NB4 (cell line): ENCODE measurements at regions not wholly inside any gene's neighbourhood (a gene's known extent, or its start where the extent isn't known, plus 50 kb on each side); places are given as distances from the start of the nearest gene placed in this dataset.

Experiments
- DNase-seq: peaks from one replicate; pipeline ENCODE4 v3.0.0; 2010; ENCODE audit warnings: low read depth
- H3K4me3 ChIP-seq: one replicate; pipeline ENCODE4 v1.5.1; 2011; ENCODE audit warnings: mild to moderate bottlenecking, low read depth, low read length, moderate library complexity
- MAX ChIP-seq: IDR thresholded peaks from 2 replicates; pipeline ENCODE4 v1.6.1; 2011; ENCODE audit warnings: low read depth, low read length
- MYC ChIP-seq: IDR thresholded peaks from 2 replicates; pipeline ENCODE4 v1.6.1; 2011; ENCODE audit warnings: low read depth, low read length
- POLR2A ChIP-seq: IDR thresholded peaks from 2 replicates; pipeline ENCODE4 v1.6.1; 2011; ENCODE audit warnings: mild to moderate bottlenecking; ENCODE audit not compliant: insufficient read length; ENCODE audit errors: extremely low read depth
- TF ChIP-seq, protein P1 (sequence below): IDR thresholded peaks from one replicate; pipeline ENCODE4 v1.5.1; 2012; ENCODE audit warnings: low read depth, low read length

DNA sequence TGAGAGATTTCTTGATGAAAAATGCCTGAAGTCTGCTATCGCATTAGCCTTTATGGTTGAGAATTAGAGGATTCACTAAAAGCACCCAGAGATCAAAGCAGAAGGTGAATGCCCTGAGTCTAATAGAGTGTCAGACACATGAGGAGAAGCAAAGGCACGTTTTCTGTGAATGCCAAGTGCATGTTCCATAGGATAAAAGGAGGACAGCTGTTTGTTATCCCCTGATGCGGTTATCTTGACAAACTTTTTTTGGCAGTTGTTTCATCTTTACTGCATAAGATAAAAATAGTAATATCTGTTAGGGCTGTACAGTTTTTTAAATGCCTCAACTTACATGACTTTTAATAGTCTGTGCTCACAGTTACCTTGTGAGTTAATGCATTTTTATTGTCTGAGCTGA, 65.3 kb upstream of the CD96 start:
- DNase-seq = no peak
- TF ChIP-seq POLR2A = no peak
- TF ChIP-seq MYC = no peak
- TF ChIP-seq MAX = no peak
- TF ChIP-seq, protein P1, sequence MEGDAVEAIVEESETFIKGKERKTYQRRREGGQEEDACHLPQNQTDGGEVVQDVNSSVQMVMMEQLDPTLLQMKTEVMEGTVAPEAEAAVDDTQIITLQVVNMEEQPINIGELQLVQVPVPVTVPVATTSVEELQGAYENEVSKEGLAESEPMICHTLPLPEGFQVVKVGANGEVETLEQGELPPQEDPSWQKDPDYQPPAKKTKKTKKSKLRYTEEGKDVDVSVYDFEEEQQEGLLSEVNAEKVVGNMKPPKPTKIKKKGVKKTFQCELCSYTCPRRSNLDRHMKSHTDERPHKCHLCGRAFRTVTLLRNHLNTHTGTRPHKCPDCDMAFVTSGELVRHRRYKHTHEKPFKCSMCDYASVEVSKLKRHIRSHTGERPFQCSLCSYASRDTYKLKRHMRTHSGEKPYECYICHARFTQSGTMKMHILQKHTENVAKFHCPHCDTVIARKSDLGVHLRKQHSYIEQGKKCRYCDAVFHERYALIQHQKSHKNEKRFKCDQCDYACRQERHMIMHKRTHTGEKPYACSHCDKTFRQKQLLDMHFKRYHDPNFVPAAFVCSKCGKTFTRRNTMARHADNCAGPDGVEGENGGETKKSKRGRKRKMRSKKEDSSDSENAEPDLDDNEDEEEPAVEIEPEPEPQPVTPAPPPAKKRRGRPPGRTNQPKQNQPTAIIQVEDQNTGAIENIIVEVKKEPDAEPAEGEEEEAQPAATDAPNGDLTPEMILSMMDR = no peak
- no peak overlapping the region for H3K4me3 ChIP-seq

- TF ChIP-seq MYC (no peak), POLR2A (no peak), MAX (no peak)
- TF ChIP-seq, protein P1 = no peak
- no peak overlapping the region for H3K4me3 ChIP-seq
- no peak for DNase-seq
Observed at GRCh38 chr3:111480091-111480490, 61.9 kb upstream of the CD96 start.

- TF ChIP-seq MAX (no peak), POLR2A (no peak), MYC (no peak)
- TF ChIP-seq, protein P1 = no peak
- DNase-seq = no peak
- H3K4me3 ChIP-seq = no peak overlapping the region
Observed at GRCh38 chr3:111481551-111481950, 60.4 kb upstream of the CD96 start.

- H3K4me3 ChIP-seq = no peak overlapping the region
- TF ChIP-seq POLR2A (no peak), MYC (no peak), MAX (no peak)
- TF ChIP-seq, protein P1 = no peak
- DNase-seq = no peak
Observed at GRCh38 chr3:111482574-111482973, 59.4 kb upstream of the CD96 start.

GRCh38 chr3:111485086-111485485, 56.9 kb upstream of the CD96 start:
- H3K4me3 ChIP-seq = no peak overlapping the region
- TF ChIP-seq MAX (no peak), MYC (no peak), POLR2A (no peak)
- TF ChIP-seq, protein P1 = no peak
- DNase-seq = no peak
